ENCODE measurements at regions not wholly inside any gene's neighbourhood (a gene's known extent, or its start where the extent isn't known, plus 50 kb on each side); places are given as distances from the start of the nearest gene placed in this dataset.

- Mint-ChIP-seq H3K4me1 (no peaks in the 10 kb centered on the region), H3K9me3 (peaks cover 15% of the 10 kb centered on the region), H3K4me3 (no peak overlapping the region), H3K27ac (no peak overlapping the region), H3K36me3 (ENCODE audit: low read depth) (no peaks in the 10 kb centered on the region), H3K27me3 (no peaks in the 10 kb centered on the region)
- ChIA-PET POLR2A (no interaction called here), CTCF (no interaction called here)
- intact Hi-C loops (cut with micrococcal nuclease), result no loop called here
- ATAC-seq (ENCODE audit: low read depth) (no peak), DNase-seq (no peak)
- TF ChIP-seq CTCF (IDR thresholded peaks at IDR 0.05), result no peak
Observed at GRCh38 chr16:61165797-61166196, 870.4 kb downstream of the CDH8 start.

- intact Hi-C loops (cut with micrococcal nuclease), result no loop called here
- Mint-ChIP-seq H3K27me3 (no peaks in the 10 kb centered on the region), H3K9me3 (peaks cover 7% of the 10 kb centered on the region), H3K36me3 (ENCODE audit: low read depth) (no peaks in the 10 kb centered on the region), H3K4me1 (no peaks in the 10 kb centered on the region), H3K4me3 (no peak overlapping the region), H3K27ac (no peak overlapping the region)
- ChIA-PET POLR2A (no interaction called here), CTCF (no interaction called here)
- no peak for ATAC-seq (ENCODE audit: low read depth)
- no peak for DNase-seq
- no peak for TF ChIP-seq CTCF (IDR thresholded peaks at IDR 0.05)
Observed at GRCh38 chr16:61150351-61150750, 885.9 kb downstream of the CDH8 start.

GRCh38 chr16:61149709-61150108, 886.5 kb downstream of the CDH8 start:
- ATAC-seq (ENCODE audit: low read depth) (no peak), DNase-seq (no peak)
- Mint-ChIP-seq H3K9me3 (peaks cover 5% of the 10 kb centered on the region), H3K27ac (no peak overlapping the region), H3K27me3 (no peaks in the 10 kb centered on the region), H3K4me1 (no peaks in the 10 kb centered on the region), H3K4me3 (no peak overlapping the region), H3K36me3 (ENCODE audit: low read depth) (no peaks in the 10 kb centered on the region)
- TF ChIP-seq CTCF (IDR thresholded peaks at IDR 0.05), result no peak
- ChIA-PET CTCF (no interaction called here), POLR2A (no interaction called here)
- intact Hi-C loops (cut with micrococcal nuclease), result no loop called here

GRCh38 chr16:61148930-61149329, 887.3 kb downstream of the CDH8 start:
- Mint-ChIP-seq H3K4me3 (no peak overlapping the region), H3K36me3 (ENCODE audit: low read depth) (no peaks in the 10 kb centered on the region), H3K9me3 (peaks cover 5% of the 10 kb centered on the region), H3K27ac (no peak overlapping the region), H3K27me3 (no peaks in the 10 kb centered on the region), H3K4me1 (no peaks in the 10 kb centered on the region)
- CTCF ChIA-PET, result no interaction called here
- POLR2A ChIA-PET, result no interaction called here
- DNase-seq (no peak), ATAC-seq (ENCODE audit: low read depth) (no peak)
- no peak for TF ChIP-seq CTCF (IDR thresholded peaks at IDR 0.05)
- intact Hi-C loops (cut with micrococcal nuclease), result no loop called here

GRCh38 chr16:61146429-61146828, 889.8 kb downstream of the CDH8 start:
- Mint-ChIP-seq H3K4me1 (no peaks in the 10 kb centered on the region), H3K27ac (no peak overlapping the region), H3K36me3 (ENCODE audit: low read depth) (no peaks in the 10 kb centered on the region), H3K4me3 (no peak overlapping the region), H3K27me3 (no peaks in the 10 kb centered on the region), H3K9me3 (peaks cover 2% of the 10 kb centered on the region)
- no peak for TF ChIP-seq CTCF (IDR thresholded peaks at IDR 0.05)
- intact Hi-C loops (cut with micrococcal nuclease), result no loop called here
- DNase-seq (no peak), ATAC-seq (ENCODE audit: low read depth) (no peak)
- POLR2A ChIA-PET, result no interaction called here
- CTCF ChIA-PET, result no interaction called here
